ACC112 (cell line): ENCODE measurements at regions not wholly inside any gene's neighbourhood (a gene's known extent, or its start where the extent isn't known, plus 50 kb on each side); places are given as distances from the start of the nearest gene placed in this dataset.

Source experiments
- H2AFZ ChIP-seq: fragments of 200-600 bp; sonication (generic); one replicate; pipeline ENCODE4 v1.6.0; 2017; ENCODE audit warnings: antibody characterized with exemption, low read length; ENCODE audit not compliant: unreplicated experiment
- H3K27ac ChIP-seq: fragments of 200-600 bp; sonication (generic); 2 replicates; pipeline ENCODE4 v1.5.1; 2014; ENCODE audit warnings: low read depth, mild to moderate bottlenecking, antibody characterized with exemption, low read length, moderate library complexity
- H3K27me3 ChIP-seq: fragments of 200-600 bp; sonication (generic); 2 replicates; pipeline ENCODE4 v1.6.1; 2014; ENCODE audit warnings: mild to moderate bottlenecking, antibody characterized with exemption, low read length, moderate library complexity, mixed read lengths; ENCODE audit not compliant: insufficient read depth
- H3K36me3 ChIP-seq: fragments of 200-600 bp; sonication (generic); 2 replicates; pipeline ENCODE4 v1.6.1; 2016; ENCODE audit warnings: mild to moderate bottlenecking, antibody characterized with exemption, low read length, moderate library complexity, mixed read lengths; ENCODE audit not compliant: insufficient read depth
- H3K4me1 ChIP-seq: fragments of 200-600 bp; sonication (generic); one replicate; pipeline ENCODE4 v1.6.1; 2016; ENCODE audit warnings: low read length, mixed read lengths; ENCODE audit not compliant: insufficient read depth, unreplicated experiment, control insufficient read depth
- H3K4me3 ChIP-seq: fragments of 200-600 bp; sonication (generic); 2 replicates; pipeline ENCODE4 v1.5.1; 2014; ENCODE audit warnings: mild to moderate bottlenecking, low read depth, low read length
- H3K79me2 ChIP-seq: fragments of 200-600 bp; sonication (generic); one replicate; pipeline ENCODE4 v1.6.0; 2016; ENCODE audit warnings: low read length; ENCODE audit not compliant: control insufficient read depth, unreplicated experiment, insufficient read depth

- Histone ChIP-seq H3K79me2 (no peaks in the 10 kb centered on the region), H3K36me3 (no peaks in the 10 kb centered on the region), H2AFZ (no peak overlapping the region), H3K4me1 (no peaks in the 10 kb centered on the region), H3K27ac (no peak overlapping the region), H3K4me3 (no peak overlapping the region), H3K27me3 (no peaks in the 10 kb centered on the region)
Measured at GRCh38 chr18:41594582-41594981, 360.5 kb upstream of the PIK3C3 start.

GRCh38 chr18:41593171-41593675 lies 361.8 kb upstream of the PIK3C3 start:
- no peaks in the 10 kb centered on the region for H3K4me1 ChIP-seq
- no peak overlapping the region for H2AFZ ChIP-seq
- H3K4me3 ChIP-seq = no peak overlapping the region
- no peaks in the 10 kb centered on the region for H3K79me2 ChIP-seq
- no peaks in the 10 kb centered on the region for H3K27me3 ChIP-seq
- H3K36me3 ChIP-seq = no peaks in the 10 kb centered on the region
- no peak overlapping the region for H3K27ac ChIP-seq

GRCh38 chr18:41587976-41588375 lies 367.1 kb upstream of the PIK3C3 start:
- H2AFZ ChIP-seq = no peak overlapping the region
- no peaks in the 10 kb centered on the region for H3K4me1 ChIP-seq
- no peak overlapping the region for H3K27ac ChIP-seq
- H3K4me3 ChIP-seq = no peak overlapping the region
- H3K36me3 ChIP-seq = no peaks in the 10 kb centered on the region
- no peaks in the 10 kb centered on the region for H3K79me2 ChIP-seq
- no peaks in the 10 kb centered on the region for H3K27me3 ChIP-seq

- no peaks in the 10 kb centered on the region for H3K27me3 ChIP-seq
- H2AFZ ChIP-seq = no peak overlapping the region
- no peaks in the 10 kb centered on the region for H3K79me2 ChIP-seq
- no peaks in the 10 kb centered on the region for H3K36me3 ChIP-seq
- H3K27ac ChIP-seq = no peak overlapping the region
- H3K4me1 ChIP-seq = no peaks in the 10 kb centered on the region
- H3K4me3 ChIP-seq = no peak overlapping the region
Measured at GRCh38 chr18:41585512-41585911, 369.5 kb upstream of the PIK3C3 start.

GRCh38 chr18:41579185-41579584 lies 375.8 kb upstream of the PIK3C3 start:
- H2AFZ ChIP-seq = no peak overlapping the region
- H3K27me3 ChIP-seq = no peaks in the 10 kb centered on the region
- H3K4me1 ChIP-seq = no peaks in the 10 kb centered on the region
- H3K4me3 ChIP-seq = no peak overlapping the region
- no peaks in the 10 kb centered on the region for H3K79me2 ChIP-seq
- H3K36me3 ChIP-seq = no peaks in the 10 kb centered on the region
- no peak overlapping the region for H3K27ac ChIP-seq

- Histone ChIP-seq H3K4me1 (no peaks in the 10 kb centered on the region), H3K79me2 (no peaks in the 10 kb centered on the region), H2AFZ (no peak overlapping the region), H3K4me3 (no peak overlapping the region), H3K36me3 (no peaks in the 10 kb centered on the region), H3K27ac (no peak overlapping the region), H3K27me3 (no peaks in the 10 kb centered on the region)
Measured at GRCh38 chr18:41577529-41577928, 377.5 kb upstream of the PIK3C3 start.

- H3K27me3 ChIP-seq = no peaks in the 10 kb centered on the region
- no peaks in the 10 kb centered on the region for H3K36me3 ChIP-seq
- H2AFZ ChIP-seq = no peak overlapping the region
- H3K79me2 ChIP-seq = no peaks in the 10 kb centered on the region
- no peak overlapping the region for H3K27ac ChIP-seq
- no peak overlapping the region for H3K4me3 ChIP-seq
- no peaks in the 10 kb centered on the region for H3K4me1 ChIP-seq
Measured at GRCh38 chr18:41576643-41577042, 378.4 kb upstream of the PIK3C3 start.

- H3K4me1 ChIP-seq = no peaks in the 10 kb centered on the region
Measured at GRCh38 chr18:41569867-41570266, 385.2 kb upstream of the PIK3C3 start.

GRCh38 chr18:41561961-41562360 lies 393.1 kb upstream of the PIK3C3 start:
- Histone ChIP-seq H3K27ac (no peak overlapping the region), H3K79me2 (no peaks in the 10 kb centered on the region), H2AFZ (no peak overlapping the region), H3K4me3 (no peak overlapping the region), H3K36me3 (no peaks in the 10 kb centered on the region), H3K4me1 (no peaks in the 10 kb centered on the region), H3K27me3 (no peaks in the 10 kb centered on the region)

More at GRCh38 chr18:41569867-41570266, 385.2 kb upstream of the PIK3C3 start:
- no peak overlapping the region for H3K27ac ChIP-seq
- no peak overlapping the region for H3K4me3 ChIP-seq
- no peaks in the 10 kb centered on the region for H3K79me2 ChIP-seq
- H3K36me3 ChIP-seq = no peaks in the 10 kb centered on the region
- no peaks in the 10 kb centered on the region for H3K27me3 ChIP-seq
- no peak overlapping the region for H2AFZ ChIP-seq

GRCh38 chr18:41558715-41559114 lies 396.3 kb upstream of the PIK3C3 start:
- no peak overlapping the region for H3K27ac ChIP-seq
- H3K36me3 ChIP-seq = no peaks in the 10 kb centered on the region
- no peak overlapping the region for H2AFZ ChIP-seq
- no peaks in the 10 kb centered on the region for H3K27me3 ChIP-seq
- no peaks in the 10 kb centered on the region for H3K79me2 ChIP-seq
- no peaks in the 10 kb centered on the region for H3K4me1 ChIP-seq
- H3K4me3 ChIP-seq = no peak overlapping the region

- Histone ChIP-seq H3K36me3 (no peaks in the 10 kb centered on the region), H3K79me2 (no peaks in the 10 kb centered on the region), H3K27ac (no peak overlapping the region), H3K4me1 (no peaks in the 10 kb centered on the region), H3K4me3 (no peak overlapping the region), H3K27me3 (no peaks in the 10 kb centered on the region), H2AFZ (no peak overlapping the region)
Measured at GRCh38 chr18:41553716-41554115, 401.3 kb upstream of the PIK3C3 start.
